NCI-H82 treated with DMSO at 0.1 percent for 48 hours (cell line): ENCODE measurements at regions not wholly inside any gene's neighbourhood (a gene's known extent, or its start where the extent isn't known, plus 50 kb on each side); places are given as distances from the start of the nearest gene placed in this dataset.

Source experiments
- DNase-seq: peaks from one replicate; lab custom pipeline; 2025; ENCODE audit not compliant: unreplicated experiment; lab: John Stamatoyannopoulos, UW

DNA sequence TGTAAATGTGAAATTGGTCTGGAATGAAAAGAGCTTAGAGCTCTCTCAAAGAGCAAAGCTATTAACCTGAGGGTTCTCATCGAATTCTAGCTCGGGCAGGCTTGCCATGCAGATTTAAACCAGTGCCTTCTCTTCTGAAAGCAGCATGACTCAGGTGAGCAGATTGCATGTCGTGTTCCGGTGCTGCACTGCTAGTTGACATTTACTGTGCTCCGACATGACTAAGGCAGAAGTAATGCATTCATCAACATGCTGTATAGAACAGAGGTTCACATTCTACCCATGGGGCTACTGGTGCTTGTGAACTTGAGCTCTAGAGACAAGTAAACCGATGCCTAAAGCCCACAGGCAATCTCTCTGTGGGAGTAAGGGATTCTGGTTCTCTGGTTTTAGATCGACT is 947.7 kb downstream of the EFNB2 start:
- no peak for DNase-seq

DNA sequence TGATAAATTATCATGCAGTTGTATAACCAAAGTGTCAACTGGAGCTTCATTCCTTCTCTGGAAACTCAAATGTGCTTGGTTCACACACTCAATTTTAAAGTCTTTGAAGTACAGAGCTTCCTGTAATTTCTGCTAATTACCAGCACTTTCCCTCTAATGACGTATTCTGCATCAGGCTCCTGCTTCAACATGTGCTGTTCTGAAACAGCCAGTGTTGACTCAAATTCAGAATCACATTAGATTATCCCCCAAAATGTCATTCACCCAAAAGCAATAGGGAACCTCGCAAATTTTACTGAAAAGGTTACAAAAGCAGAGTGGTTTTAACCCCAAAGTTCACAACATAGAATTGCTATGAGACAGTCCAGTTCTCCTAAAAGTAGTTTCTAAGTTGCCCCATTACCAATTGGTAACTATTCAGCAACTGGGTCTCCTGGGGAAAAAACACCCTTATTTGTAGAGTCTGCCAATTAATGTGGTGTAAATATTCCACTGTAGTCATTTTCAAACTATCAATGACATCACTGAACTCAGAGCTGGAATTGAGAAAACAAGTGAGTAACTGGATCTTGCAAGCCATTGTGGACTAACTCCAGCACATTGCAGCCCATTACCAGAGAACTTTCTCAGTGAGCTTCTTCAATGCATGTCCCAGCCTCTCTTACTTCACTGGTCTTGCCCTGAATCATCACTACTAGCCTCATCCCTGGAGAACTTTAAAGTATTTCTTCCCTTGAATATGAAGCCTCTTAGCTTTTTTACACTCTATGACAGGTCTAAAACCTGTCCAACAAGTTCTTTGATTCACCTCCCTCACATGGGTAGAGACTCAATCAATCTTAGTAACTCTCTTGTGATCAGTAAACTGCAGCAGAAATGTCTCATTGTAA is 955.4 kb downstream of the EFNB2 start:
- DNase-seq, result no peak

DNA sequence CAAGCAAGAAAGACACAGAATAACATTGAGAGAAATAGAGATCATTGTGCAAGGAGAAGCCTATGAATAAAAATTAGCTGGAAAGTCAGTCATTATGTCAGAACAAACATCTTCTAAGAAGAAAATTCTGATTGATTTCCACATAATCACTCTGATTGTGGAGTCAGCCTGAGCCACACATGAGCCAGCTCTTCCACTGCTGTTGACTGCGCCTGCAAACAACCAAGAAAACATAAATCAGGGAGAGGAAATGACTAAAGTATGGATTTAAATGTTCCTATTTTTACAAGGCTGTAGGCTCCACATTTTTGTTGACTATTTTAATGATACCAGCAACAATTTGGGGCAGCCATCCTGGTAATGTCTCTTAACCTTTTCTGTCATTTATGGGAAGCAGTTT is 962.3 kb downstream of the EFNB2 start:
- no peak for DNase-seq

DNA sequence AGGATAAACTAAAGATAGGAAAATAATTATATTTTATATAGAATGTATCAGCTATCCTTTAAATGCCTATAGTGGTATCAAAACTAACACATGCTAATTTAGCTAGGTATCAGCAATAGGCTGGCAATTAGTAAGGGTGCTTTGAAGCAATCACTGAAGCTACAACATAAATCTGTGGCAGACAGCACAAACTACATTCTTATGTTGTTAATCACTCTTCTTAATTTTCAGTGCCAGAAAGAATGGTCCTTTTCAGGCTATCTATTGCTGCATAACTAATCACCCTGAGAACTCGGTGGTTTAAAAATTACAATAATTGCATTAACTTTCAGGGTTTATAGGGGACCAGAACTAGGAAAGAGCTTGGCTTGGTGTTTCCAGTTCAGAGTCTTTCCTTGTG is 963.1 kb downstream of the EFNB2 start:
- no peak for DNase-seq

DNA sequence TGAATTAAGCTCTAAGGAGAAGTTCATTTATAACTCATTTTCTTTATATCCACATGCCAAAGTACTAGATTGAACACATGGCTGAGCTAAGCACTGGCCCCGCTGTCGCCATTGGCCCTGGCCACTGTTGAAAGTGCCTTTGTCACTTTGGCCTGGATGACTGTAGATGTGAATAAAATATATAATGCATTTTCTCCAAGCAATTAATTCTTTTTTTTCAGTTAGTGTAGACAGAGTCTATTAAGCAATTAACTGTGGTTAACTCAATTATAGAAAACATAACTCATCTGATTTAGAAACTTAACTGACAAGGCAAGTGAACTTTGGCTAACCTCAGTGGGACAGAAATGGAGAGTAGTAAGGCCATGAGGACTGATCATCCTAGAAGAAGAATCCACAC is 965.6 kb downstream of the EFNB2 start:
- no peak for DNase-seq

DNA sequence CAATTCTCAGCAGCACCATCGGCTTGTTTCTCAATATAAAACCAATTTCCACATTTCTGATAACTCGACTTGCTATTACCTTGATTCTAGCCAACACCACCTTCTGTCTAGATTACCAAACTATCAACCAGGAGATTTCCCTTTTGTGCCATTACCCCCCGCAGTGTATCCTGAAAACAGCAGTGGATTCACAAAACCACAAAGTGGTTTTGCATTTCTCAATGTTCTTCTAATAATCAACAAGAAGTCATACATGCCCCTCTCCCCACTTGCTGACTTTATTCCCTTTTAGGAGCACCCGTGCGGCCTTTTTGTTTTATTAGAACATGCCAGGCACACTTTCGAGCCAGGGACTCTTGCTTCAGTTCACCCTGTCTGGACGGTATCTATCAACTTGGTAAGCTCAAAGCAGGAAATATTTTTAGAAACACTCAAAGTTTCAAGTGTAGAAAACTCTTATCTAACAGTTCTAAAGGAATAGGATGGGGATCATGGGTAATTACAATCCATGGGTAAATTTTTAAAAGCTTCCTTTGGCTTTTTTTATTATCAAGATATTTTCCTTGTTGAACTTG is 967.4 kb downstream of the EFNB2 start:
- no peak for DNase-seq

DNA sequence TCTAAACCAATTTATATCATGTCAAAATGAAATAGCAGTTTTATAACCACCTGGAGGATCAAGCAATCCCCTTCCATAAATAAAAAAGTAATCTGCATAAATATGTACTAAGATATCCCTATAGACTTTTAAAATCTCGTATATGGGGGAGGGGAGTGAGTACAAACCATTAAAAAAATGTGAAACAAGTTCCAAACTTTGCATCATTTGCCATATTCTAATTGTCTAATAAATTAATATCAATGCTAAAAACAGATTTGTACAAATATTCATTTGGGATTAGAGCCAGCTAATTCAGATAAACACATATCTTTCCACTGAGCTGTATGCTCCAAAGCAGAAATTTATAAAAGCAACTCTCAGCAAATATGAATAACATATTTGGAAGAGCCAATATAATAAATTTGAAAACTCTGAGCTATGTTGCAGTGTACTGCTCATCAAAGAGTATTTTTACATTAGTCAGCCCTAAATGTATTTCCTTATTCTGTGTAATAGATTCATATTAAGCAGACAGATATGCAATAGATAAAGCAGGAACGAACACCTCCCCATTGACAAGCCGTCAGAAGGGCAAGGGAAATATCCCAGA is 970.2 kb downstream of the EFNB2 start:
- DNase-seq, result no peak

DNA sequence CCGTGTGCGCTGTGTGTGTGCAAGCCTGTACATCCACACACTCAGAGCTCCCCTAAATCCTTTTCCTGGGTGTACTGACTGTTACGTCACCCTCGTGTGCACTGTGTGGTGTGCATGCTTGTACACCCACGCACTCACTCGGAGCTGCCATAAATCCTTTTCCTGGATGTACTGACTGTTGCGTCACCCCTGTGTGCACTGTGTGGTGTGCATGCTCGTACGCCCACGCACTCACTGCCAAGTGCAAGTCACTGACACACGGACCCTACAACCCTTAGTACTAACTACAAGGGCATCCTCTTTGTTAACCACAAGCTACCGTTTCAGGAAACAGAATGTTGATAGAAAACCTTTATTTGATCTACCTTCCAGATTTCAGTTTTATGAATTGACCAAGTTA is 983.4 kb downstream of the EFNB2 start:
- DNase-seq, result no peak

DNA sequence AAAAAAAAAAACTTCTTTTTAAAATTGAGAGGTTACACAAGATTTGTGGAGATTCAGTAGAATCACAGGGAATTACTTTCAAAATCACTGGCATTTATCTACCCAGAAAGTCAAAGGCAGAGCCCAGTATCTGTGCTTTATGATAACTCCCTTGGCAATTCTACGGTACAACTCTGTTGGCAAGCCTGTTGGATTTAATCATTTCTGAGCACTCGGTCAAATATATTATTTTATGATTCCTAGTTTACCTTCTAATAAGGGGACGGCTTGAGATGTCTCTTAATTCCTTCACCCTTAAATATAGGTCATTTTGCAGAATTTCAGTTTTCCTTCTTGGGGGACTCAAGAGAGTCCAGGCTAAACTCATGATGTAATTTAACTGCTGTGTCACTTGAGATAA is 987.6 kb downstream of the EFNB2 start:
- no peak for DNase-seq

DNA sequence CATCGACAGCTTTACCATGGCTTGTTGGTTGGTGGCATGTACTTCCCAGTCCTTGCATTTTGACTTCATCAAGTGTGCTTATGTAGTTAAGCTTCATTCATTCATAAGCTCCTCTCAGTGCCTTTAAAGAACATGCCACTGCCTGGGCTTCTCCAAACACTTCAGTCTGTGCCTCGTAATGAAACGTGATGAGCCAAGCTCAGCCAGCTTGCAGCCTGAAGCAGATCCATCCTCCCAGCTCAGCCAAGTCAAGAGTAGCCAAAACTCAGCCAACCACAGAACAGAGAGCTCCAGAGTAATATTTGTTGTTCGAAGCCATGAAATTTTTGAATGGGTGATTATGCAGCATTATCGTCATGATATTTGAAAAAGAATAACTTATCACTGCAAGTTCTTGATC is 989.7 kb downstream of the EFNB2 start:
- DNase-seq, result no peak

DNA sequence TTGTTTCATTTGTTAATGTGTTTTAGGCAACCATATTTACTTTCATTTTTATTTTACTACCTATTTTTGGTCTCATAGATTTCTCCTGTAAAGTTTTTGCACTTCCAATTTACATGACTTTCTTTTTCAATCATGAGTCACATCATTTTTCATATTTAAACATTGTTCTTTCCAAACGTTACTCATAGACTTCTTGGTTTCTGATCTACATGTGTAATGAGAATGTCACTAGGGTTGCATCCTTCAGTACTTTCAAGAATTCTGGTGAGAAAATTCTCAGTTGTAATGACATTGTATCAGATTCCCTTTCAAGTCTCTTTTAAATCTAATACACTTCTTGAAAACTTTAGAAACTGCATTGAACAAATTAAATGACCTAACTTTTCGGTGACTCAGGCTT is 991.7 kb downstream of the EFNB2 start:
- DNase-seq, result no peak

DNA sequence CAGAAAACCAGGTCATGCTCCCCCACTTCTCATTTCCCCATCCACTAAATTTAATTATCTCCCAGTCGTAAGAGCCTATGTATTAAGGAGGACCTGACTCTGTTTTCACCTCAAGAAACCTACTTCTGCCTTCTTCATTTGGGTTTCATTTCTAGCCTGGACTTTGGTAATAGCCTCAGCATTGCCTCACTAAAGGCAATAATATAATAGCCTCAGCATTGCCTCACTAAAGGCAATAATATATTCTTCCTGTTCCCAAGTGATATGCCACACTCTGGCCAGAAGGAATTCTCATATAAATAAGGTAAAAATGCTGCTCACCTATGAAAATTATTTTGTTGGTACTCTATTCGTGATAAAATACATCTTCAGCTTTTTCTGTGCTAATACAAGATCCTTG is 993.9 kb downstream of the EFNB2 start:
- no peak for DNase-seq

DNA sequence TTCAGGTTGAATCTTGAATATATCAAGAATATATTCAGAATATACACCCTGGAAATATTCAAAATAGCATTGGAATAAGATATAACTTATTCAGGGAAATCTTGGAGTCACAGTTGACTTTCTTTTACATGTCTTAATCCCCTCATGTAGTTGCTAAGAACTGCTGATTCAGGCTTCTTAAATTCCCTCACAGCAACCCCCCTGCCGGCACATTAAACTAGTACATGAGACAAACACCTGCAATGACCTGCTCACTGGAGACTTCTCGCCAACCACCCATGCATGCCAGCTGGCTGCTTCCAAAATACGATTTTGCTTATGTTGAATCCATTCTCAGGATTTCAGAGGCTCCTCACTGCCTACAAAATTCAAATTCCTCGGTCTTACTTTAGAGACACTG is 997.1 kb downstream of the EFNB2 start:
- DNase-seq, result no peak

DNA sequence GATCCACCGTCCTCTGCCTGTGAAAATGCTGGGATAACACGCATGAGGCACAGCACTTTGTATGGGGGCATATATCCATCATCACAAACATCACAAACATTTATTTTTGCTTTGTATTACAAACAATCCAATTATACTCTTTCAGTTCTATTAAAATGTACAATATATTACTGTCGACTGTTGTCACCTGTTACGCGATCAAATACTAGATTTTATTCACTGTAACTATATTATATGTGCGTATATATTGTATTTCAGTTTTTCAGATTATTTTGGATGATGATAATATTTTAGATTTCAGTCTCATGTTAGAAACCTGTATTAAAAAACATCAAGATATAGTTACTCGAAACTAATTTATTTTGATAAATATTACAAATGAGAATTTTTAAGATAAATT is 998.3 kb downstream of the EFNB2 start:
- no peak for DNase-seq

DNA sequence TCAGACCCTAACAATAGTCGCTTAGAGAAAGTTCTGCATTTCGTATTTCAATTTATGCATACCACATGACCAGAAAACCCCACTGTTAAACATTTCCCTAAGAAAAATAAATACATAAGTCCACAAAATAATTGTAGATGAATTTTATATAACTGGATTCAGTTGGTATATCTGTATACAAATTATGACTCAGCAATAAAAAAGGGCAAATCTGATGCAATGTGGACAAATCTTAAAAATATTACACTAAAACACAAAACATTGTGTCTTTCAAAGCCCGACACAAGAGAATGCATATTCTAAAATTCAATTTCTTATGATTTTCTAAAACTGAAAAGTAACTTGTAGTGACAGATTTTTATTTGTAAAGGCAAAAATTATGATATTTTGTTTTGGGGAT is 1005.0 kb downstream of the EFNB2 start:
- DNase-seq, result no peak

DNA sequence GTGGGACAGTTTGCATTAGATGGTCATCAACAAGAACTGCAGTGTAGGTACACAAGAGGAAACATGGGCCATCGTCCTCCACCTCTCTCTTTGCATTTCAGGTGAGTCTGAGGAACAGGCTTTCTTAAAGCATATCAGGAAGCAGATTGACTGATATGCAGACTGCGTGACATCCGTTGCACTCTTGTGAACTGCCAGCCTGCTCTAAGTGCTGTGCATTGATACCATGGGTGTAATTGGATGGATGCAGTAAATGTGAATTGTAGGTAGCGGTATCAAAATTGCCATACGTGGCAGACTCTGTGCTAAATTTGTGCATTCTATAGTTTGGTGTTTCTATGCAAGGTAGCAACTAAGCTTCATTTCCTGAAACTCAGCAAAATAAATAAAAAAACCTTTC is 1008.3 kb downstream of the EFNB2 start:
- no peak for DNase-seq

DNA sequence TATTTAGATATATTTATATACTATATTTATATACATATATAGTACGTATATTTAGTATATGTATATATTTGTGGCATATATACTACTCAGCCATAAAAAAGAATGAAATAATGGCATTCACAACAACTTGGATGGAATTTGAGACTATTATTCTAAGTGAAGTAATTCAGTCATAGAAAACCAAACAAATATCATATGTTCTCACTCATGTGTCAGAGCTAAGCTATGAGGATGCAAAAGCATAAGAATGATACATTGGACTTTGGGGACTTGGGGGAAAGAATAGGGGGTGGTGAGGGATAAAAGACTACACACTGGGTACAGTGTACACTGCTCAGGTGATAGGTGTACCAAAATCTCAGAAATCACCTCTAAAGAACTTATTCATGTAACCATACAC is 1015.7 kb downstream of the EFNB2 start:
- no peak for DNase-seq

DNA sequence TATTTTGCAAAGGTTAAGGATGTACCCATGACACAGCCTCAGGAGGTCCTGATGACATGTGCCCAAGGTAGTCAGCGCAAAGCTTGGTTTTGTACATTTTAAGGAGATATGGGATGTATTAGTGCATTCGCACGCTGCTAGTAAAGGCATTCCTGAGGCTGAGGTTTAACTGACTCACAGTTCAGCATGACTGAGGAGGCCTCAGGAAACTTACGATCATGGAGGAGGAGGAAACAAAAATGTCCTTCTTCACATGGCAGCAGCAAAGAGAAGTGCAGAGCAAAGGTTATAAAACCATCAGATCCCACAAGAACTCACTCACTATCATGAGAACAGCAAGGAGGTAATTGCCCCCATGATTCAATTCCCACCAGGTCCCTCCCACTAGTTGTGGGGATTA is 1017.4 kb downstream of the EFNB2 start:
- DNase-seq, result no peak

DNA sequence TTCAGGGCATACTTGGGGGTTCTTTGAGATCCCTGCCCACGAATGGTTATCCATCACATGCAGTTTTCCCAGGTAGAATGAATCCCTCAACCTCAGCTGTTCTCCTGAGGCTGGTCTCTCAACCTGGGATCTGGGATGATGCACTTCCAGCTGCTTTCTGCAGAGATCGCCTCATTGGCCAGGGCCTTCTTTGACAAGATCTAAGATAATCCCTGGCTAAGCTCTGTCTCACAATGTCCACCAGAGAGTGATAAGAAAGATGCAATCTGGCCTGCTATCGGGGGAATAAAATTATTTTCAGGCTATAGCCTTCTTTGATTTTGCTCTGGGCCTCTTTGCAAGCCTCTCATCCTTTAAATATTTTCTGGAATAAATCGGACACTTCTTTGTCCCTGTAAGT is 1021.1 kb downstream of the EFNB2 start:
- DNase-seq, result no peak

DNA sequence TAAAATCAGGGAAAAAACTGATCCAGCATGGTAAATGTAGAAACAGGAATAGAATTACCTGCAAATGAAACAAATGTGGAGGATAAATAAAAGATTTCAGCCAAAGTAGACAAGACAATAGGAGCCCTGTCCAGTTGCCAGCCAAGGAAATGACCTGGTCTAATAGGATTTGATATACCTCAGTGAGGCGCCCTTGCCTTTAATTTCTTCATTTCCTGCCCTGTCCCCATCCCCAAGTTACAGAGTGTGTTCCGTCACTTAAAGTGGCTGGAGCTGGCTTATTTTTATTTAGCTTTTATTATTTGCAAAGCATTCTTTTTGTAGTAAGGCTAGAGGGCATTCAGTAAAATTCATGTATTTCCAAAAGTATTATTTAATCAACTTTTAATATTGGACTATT is 1022.0 kb downstream of the EFNB2 start:
- DNase-seq, result no peak

DNA sequence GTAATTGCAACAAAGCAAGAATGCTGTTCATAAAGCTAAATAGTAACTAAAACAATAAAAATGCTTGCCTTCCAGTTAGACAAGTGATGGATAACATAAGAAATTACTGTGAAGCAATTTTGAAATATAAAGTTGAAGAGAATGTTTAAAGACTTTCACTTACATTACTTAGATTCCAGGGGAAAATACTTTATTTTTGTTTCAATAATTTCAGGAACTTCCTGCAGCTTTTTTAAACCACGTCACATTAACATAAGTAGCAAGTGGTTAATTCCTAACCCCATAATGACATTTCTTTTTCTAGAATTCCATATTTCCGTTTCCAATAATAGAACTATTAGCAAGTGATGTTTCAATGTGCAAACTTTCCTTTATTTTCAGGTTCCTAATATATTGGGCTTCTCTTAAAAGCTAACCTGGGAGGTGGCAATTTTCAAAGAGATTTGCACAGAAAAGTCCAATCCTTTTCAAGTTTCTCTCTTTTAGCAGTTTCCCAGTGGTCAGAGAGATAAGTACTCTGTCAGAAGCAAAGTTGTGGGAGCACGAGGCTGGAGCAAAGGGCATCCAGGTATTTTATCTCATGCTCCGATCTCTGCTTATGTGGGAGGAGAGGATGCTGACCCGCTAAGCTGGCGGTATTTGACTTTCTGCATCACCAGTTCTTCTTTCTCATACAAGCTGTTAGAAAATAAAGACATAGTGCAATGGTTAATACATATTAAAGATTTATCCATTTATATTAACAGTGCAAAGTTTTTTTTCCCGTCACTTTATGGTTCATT is 1025.3 kb downstream of the EFNB2 start:
- no peak for DNase-seq

DNA sequence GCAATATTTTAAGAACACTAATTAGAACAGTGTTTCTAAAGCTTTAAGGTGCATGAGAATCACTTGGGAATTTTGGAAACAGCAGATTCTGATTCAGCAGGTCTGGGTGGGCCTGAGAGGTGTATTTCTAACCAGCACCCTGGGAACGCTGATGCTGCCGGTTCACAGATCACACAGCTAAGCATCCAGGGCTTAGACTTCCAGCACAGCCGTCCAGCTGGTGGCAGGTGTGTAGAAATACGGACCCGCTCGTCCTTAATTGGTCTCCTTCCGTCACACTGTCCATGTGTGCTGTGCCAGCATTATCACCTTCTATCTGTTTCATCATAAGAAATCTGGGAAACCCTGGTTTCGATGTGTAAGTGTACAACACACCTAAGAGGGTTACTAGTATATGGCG is 1029.0 kb downstream of the EFNB2 start:
- no peak for DNase-seq
